Parathyroid adenoma (tissue), 2 donors: ENCODE measurements at regions not wholly inside any gene's neighbourhood (a gene's known extent, or its start where the extent isn't known, plus 50 kb on each side); places are given as distances from the start of the nearest gene placed in this dataset.
"Not testable (repeated sequence)": the region's sequence is repeated elsewhere in the genome, so short reads cannot be mapped to it uniquely, and the experiment has no call there.

ENCODE experiments used
- H2AFZ ChIP-seq: fragments of 300-600 bp; sonication (generic); one replicate; pipeline ENCODE4 v1.7.0; 2017; ENCODE audit warnings: antibody characterized with exemption, mild to moderate bottlenecking
- H3K27ac ChIP-seq: fragments of 300-600 bp; sonication (generic); one replicate; pipeline ENCODE4 v1.7.0; 2017
- H3K27me3 ChIP-seq: fragments of 300-600 bp; sonication (generic); one replicate; pipeline ENCODE4 v1.7.0; 2017; ENCODE audit warnings: low read length; ENCODE audit not compliant: control insufficient read depth, insufficient read depth
- H3K36me3 ChIP-seq: fragments of 300-600 bp; sonication (generic); one replicate; pipeline ENCODE4 v1.7.0; 2017; ENCODE audit warnings: low read length; ENCODE audit not compliant: control insufficient read depth, insufficient read depth
- H3K4me1 ChIP-seq: fragments of 300-600 bp; sonication (generic); one replicate; pipeline ENCODE4 v1.7.0; 2017; ENCODE audit warnings: control low read depth
- H3K4me2 ChIP-seq: fragments of 300-600 bp; sonication (generic); one replicate; pipeline ENCODE4 v1.7.0; 2017; ENCODE audit warnings: low read length
- H3K4me3 ChIP-seq: fragments of 300-600 bp; sonication (generic); one replicate; pipeline ENCODE4 v1.7.0; 2017; ENCODE audit warnings: low read depth, low read length
- H3K79me2 ChIP-seq: fragments of 300-600 bp; sonication (generic); one replicate; pipeline ENCODE4 v1.7.0; 2017; ENCODE audit warnings: control low read depth
- H3K9ac ChIP-seq: fragments of 300-600 bp; sonication (generic); one replicate; pipeline ENCODE4 v1.7.0; 2017; ENCODE audit warnings: mild to moderate bottlenecking
- H3K9me3 ChIP-seq: fragments of 300-600 bp; sonication (generic); one replicate; pipeline ENCODE4 v1.7.0; 2017; ENCODE audit warnings: low read length; ENCODE audit not compliant: control insufficient read depth
- CTCF ChIP-seq: fragments of 300-600 bp; sonication (generic); IDR thresholded peaks from one replicate; pipeline ENCODE4 v1.7.0; 2017; ENCODE audit warnings: antibody characterized with exemption, mild to moderate bottlenecking
- donor health status: primary hyperparathyroidism.

GRCh38 chr14:39664646-39665045, 232.4 kb upstream of the FBXO33 start:
- no peaks in the 10 kb centered on the region for H3K4me1 ChIP-seq

GRCh38 chr14:39641224-39641623, 209.0 kb upstream of the FBXO33 start:
- no peaks in the 10 kb centered on the region for H3K4me1 ChIP-seq
- H3K36me3 ChIP-seq, result no peaks in the 10 kb centered on the region
- no peak overlapping the region for H3K4me2 ChIP-seq
- H3K9me3 ChIP-seq, result no peaks in the 10 kb centered on the region
- no peak overlapping the region for H3K4me3 ChIP-seq
- H3K79me2 ChIP-seq, result no peaks in the 10 kb centered on the region
- H3K9ac ChIP-seq, result no peak overlapping the region
- H3K27ac ChIP-seq, result no peak overlapping the region
- no peak for TF ChIP-seq CTCF
- H3K27me3 ChIP-seq, result no peaks in the 10 kb centered on the region
- no peak overlapping the region for H2AFZ ChIP-seq

More at GRCh38 chr14:39664646-39665045, 232.4 kb upstream of the FBXO33 start:
- H3K36me3 ChIP-seq, result no peaks in the 10 kb centered on the region
- no peak for TF ChIP-seq CTCF
- no peaks in the 10 kb centered on the region for H3K79me2 ChIP-seq
- no peak overlapping the region for H3K4me2 ChIP-seq
- H3K27me3 ChIP-seq, result no peaks in the 10 kb centered on the region
- no peak overlapping the region for H2AFZ ChIP-seq
- no peak overlapping the region for H3K9ac ChIP-seq
- H3K9me3 ChIP-seq, result no peaks in the 10 kb centered on the region
- H3K27ac ChIP-seq, result no peak overlapping the region
- H3K4me3 ChIP-seq, result no peak overlapping the region

- H3K27me3 ChIP-seq, H2AFZ ChIP-seq, H3K4me2 ChIP-seq, H3K9ac ChIP-seq, H3K36me3 ChIP-seq, H3K4me3 ChIP-seq, H3K27ac ChIP-seq, H3K9me3 ChIP-seq, H3K4me1 ChIP-seq, H3K79me2 ChIP-seq: not testable (repeated sequence)
Observed at GRCh38 chr14:39639009-39639408, 206.8 kb upstream of the FBXO33 start.

GRCh38 chr14:39628087-39628486, 195.9 kb upstream of the FBXO33 start:
- Histone ChIP-seq H3K4me1 (no peaks in the 10 kb centered on the region), H3K27ac (no peak overlapping the region), H3K36me3 (no peaks in the 10 kb centered on the region), H3K4me2 (no peak overlapping the region), H3K9ac (no peak overlapping the region), H3K9me3 (no peaks in the 10 kb centered on the region), H3K79me2 (no peaks in the 10 kb centered on the region), H3K27me3 (no peaks in the 10 kb centered on the region), H3K4me3 (no peak overlapping the region), H2AFZ (no peak overlapping the region)
- TF ChIP-seq CTCF, result no peak

- Histone ChIP-seq H3K4me2 (no peak overlapping the region), H3K27ac (no peak overlapping the region), H3K9ac (no peak overlapping the region), H3K9me3 (no peaks in the 10 kb centered on the region), H3K36me3 (no peaks in the 10 kb centered on the region), H3K4me1 (no peaks in the 10 kb centered on the region), H3K4me3 (no peak overlapping the region), H3K79me2 (no peaks in the 10 kb centered on the region), H2AFZ (no peak overlapping the region), H3K27me3 (no peaks in the 10 kb centered on the region)
- TF ChIP-seq CTCF, result no peak
Observed at GRCh38 chr14:39626589-39627576, 194.7 kb upstream of the FBXO33 start.
